ENCODE measurements at regions not wholly inside any gene's neighbourhood (a gene's known extent, or its start where the extent isn't known, plus 50 kb on each side); places are given as distances from the start of the nearest gene placed in this dataset.

- FAIRE-seq (peak; percentile 46), DNase-seq (ENCODE audit: low read depth, low spot score) (peak; percentile 72)
- Histone ChIP-seq H3K4me1 (ENCODE audit: control insufficient read depth, extremely low read depth, insufficient read depth, low read length) (peaks cover 18% of the 10 kb centered on the region), H2AFZ (ENCODE audit: low read depth, low read length) (no peak overlapping the region), H3K79me2 (ENCODE audit: control insufficient read depth, insufficient read depth, low read length) (no peaks in the 10 kb centered on the region), H3K36me3 (ENCODE audit: control insufficient read depth in 2 of 2, extremely low read depth in 1 of 2, insufficient read depth in 2 of 2, low read length in 2 of 2) (no peaks in the 10 kb centered on the region), H4K20me1 (replicated peaks; ENCODE audit: control insufficient read depth, extremely low read depth, insufficient read depth, low read length) (no peaks in the 10 kb centered on the region), H3K9ac (replicated peaks; ENCODE audit: extremely low read depth, insufficient read depth, low read length) (no peak overlapping the region), H3K4me3 (replicated peaks in 1 of 3; ENCODE audit: insufficient read depth in 1 of 3, low read depth in 1 of 3, low read length in 3 of 3) (no peak overlapping the region), H3K4me2 (ENCODE audit: insufficient read depth, low read length) (peak overlapping the region; percentile 37), H3K9me1 (replicated peaks; ENCODE audit: control insufficient read depth, extremely low read depth, insufficient read depth, low read length) (no peaks in the 10 kb centered on the region), H3K9me3 (replicated peaks; ENCODE audit: control insufficient read depth, insufficient read depth, low read length) (no peaks in the 10 kb centered on the region), H3K27me3 (ENCODE audit: control insufficient read depth in 2 of 2, insufficient read depth in 2 of 2, low read length in 2 of 2) (no peaks in the 10 kb centered on the region), H3K27ac (ENCODE audit: insufficient read depth, low read depth, low read length) (peak overlapping the region; percentile 32)
- BruUV-seq (replicated peaks) = TSS peak; percentile 87
- ChIA-PET POLR2A (no interaction called here), CTCF (no interaction called here)
- dilution Hi-C loops (cut with MboI; ENCODE audit: extremely low pct_ligation_motif_present, low sequenced_read_pairs) = no loop called here
- TF ChIP-seq POLR2AphosphoS5 (IDR thresholded peaks at IDR 0.05; ENCODE audit: insufficient read depth, low read depth, low read length) (no peak), JUN (IDR thresholded peaks at IDR 0.05; ENCODE audit: borderline replicate concordance, insufficient read depth, insufficient read length, low read depth) (peak; percentile 49)
- intact Hi-C loops (cut with micrococcal nuclease) = loop anchor here (1.0 to 10.0 kb wide), 3 partner anchors 39 to 136 kb away; partner anchors contain the start of gene MAP4K4
Observed at GRCh38 chr2:101558740-101559525, 84.0 kb upstream of the RFX8 start.

GRCh38 chr2:101556033-101556459 is 81.1 kb upstream of the RFX8 start:
- H3K36me3 ChIP-seq (ENCODE audit: control insufficient read depth in 2 of 2, extremely low read depth in 1 of 2, insufficient read depth in 2 of 2, low read length in 2 of 2) = no peaks in the 10 kb centered on the region
- FAIRE-seq (no peak), DNase-seq (ENCODE audit: low read depth, low spot score) (no peak)
- no peak overlapping the region for H3K9ac ChIP-seq (replicated peaks; ENCODE audit: extremely low read depth, insufficient read depth, low read length)
- ChIA-PET CTCF (no interaction called here), POLR2A (no interaction called here)
- H2AFZ ChIP-seq (ENCODE audit: low read depth, low read length) = no peak overlapping the region
- H3K9me3 ChIP-seq (replicated peaks; ENCODE audit: control insufficient read depth, insufficient read depth, low read length) = no peaks in the 10 kb centered on the region
- no peak overlapping the region for H3K27ac ChIP-seq (ENCODE audit: insufficient read depth, low read depth, low read length)
- dilution Hi-C loops (cut with MboI; ENCODE audit: extremely low pct_ligation_motif_present, low sequenced_read_pairs) (no loop called here), intact Hi-C loops (cut with micrococcal nuclease) (loop anchor here (10.0 kb wide), 1 partner anchor 139 kb away; the partner anchor contains the start of gene MAP4K4)
- BruUV-seq (replicated peaks) = no TSS peak
- peaks cover 20% of the 10 kb centered on the region for H3K4me1 ChIP-seq (ENCODE audit: control insufficient read depth, extremely low read depth, insufficient read depth, low read length)
- no peak overlapping the region for H3K4me3 ChIP-seq (replicated peaks in 1 of 3; ENCODE audit: insufficient read depth in 1 of 3, low read depth in 1 of 3, low read length in 3 of 3)
- H4K20me1 ChIP-seq (replicated peaks; ENCODE audit: control insufficient read depth, extremely low read depth, insufficient read depth, low read length) = no peaks in the 10 kb centered on the region
- H3K9me1 ChIP-seq (replicated peaks; ENCODE audit: control insufficient read depth, extremely low read depth, insufficient read depth, low read length) = no peaks in the 10 kb centered on the region
- H3K4me2 ChIP-seq (ENCODE audit: insufficient read depth, low read length) = no peak overlapping the region
- no peaks in the 10 kb centered on the region for H3K27me3 ChIP-seq (ENCODE audit: control insufficient read depth in 2 of 2, insufficient read depth in 2 of 2, low read length in 2 of 2)
- no peaks in the 10 kb centered on the region for H3K79me2 ChIP-seq (ENCODE audit: control insufficient read depth, insufficient read depth, low read length)
- TF ChIP-seq FOS (IDR thresholded peaks at IDR 0.05; ENCODE audit: borderline replicate concordance, insufficient read depth, low read length) = no peak
- TF ChIP-seq JUN (IDR thresholded peaks at IDR 0.05; ENCODE audit: borderline replicate concordance, insufficient read depth, insufficient read length, low read depth) = no peak
- TF ChIP-seq MYC (IDR thresholded peaks at IDR 0.05; ENCODE audit: low read depth, low read length) = no peak
- no peak for TF ChIP-seq MAX (IDR thresholded peaks at IDR 0.05; ENCODE audit: insufficient read depth, insufficient read length)
- no peak for TF ChIP-seq POLR2A (IDR thresholded peaks at IDR 0.05; ENCODE audit: low read depth, low read length)
